ENCODE measurements at regions not wholly inside any gene's neighbourhood (a gene's known extent, or its start where the extent isn't known, plus 50 kb on each side); places are given as distances from the start of the nearest gene placed in this dataset.
A peak's percentile ranks its signal among the peaks of the same experiment; 100 is the strongest.
"Not testable (repeated sequence)": the region's sequence is repeated elsewhere in the genome, so short reads cannot be mapped to it uniquely, and the experiment has no call there.

- DNase-seq (ENCODE audit: low spot score), result no peak
These were observed 162.8 kb downstream of the SMAD6 start for GRCh38 chr15:66864871-66865281.

DNA sequence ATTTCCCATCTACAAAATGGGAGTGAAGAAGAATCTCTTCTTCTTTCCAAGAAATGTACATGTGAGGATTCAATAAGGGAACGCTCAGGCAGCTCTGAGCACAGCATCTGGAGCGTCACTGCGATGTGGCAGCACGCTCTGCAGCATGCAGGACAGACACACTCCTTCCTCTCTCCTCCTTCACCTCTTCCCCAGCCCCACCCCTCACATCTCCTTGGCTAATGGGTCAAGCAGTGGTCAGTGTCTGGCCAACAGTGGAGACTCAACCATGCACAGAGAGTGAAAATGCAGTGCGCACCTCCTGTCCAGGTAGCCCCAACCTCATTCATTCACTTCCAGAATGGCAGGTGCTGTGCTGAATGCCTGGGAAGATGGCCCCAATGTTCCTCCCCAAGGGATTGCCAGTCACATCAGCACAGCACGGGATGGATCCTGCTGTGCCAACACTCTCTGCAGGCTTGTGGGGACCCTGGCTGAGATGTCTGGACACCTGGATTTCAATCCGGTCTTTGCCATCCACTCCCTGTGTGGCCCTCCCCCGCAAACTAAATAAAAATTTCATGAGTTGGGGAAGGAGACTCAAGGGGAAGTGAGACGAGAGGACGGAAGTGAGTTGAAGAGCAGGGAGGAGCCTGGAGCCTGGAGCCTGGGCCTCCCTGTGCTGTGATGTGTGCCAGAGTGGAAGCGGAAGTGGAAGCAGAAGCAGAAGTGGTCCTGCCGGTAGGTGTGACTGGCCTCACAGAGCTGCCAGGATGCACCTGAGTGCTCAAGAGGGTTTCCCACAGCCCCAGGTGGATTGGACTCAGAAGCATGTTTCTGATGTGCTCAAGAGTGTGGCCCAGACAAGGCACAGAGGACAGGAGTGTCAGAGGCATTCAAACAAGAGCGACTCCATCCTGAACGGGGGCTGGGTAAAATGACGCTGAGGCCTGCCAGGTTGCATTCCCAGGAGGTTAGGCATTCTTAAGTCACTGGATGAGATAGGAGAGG lies 163.9 kb downstream of the SMAD6 start:
- DNase-seq (ENCODE audit: low spot score), result no peak

DNA sequence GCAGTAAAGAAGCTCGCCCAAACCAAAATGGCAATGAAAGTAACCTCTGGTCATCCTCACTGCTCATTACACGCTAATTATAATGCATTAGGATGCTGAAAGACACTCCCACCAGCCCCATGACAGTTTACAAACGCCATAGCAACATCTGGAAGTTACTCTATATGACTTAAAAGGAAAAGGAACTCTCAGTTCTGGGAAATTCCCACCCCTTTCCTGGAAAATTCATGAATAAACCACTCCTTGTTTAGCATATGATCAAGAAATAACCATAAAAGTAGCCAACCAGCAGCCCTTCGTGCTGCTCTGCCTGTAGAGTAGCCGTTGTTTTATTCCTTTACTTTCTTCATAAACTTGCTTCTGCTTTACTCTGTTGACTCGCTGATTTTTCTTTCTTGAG lies 164.6 kb downstream of the SMAD6 start:
- no peak for DNase-seq (ENCODE audit: low spot score)

DNA sequence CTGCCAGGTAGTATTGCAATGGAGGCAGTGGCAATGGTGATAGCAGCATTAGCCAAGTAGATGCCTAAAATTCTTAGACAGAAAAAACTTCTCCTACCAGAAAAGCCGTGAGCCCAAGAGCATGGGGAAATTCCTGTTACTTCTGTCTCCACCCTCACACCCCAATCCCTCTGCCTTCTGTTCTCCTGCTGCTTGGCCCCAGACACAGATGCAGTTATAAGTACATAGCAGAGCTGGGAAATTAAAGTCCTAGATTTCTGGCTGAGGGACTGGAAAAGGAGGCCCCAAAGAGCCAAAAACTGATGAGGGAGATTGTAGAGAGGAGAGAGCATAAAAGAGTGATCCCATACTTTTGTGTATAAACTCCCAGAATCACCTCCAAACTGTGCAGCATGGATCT lies 166.9 kb downstream of the SMAD6 start:
- DNase-seq (ENCODE audit: low spot score), result peak; percentile 76

GRCh38 chr15:66870880-66871388 lies 168.9 kb downstream of the SMAD6 start:
- DNase-seq (ENCODE audit: low spot score), result no peak

DNA sequence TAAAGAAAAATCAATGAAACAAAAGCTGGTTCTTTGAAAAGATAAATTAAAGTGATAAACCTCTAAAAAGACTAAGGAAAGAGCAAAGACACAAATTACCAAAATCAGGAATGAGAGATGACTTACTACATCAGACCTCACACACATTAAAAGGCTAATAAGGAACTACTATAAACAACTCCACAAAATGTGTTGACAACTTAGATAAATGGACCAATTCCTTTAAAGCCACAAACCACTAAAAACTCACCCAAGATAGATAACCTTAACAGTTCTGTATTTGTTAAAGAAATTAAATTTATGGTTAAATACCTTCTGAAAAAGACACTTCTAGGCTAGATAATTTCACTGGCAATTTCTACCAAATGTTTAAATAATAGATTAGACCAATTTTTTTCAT lies 170.4 kb downstream of the SMAD6 start:
- no peak for DNase-seq (ENCODE audit: low spot score)

- DNase-seq (ENCODE audit: low spot score), result not testable (repeated sequence)
These were observed 171.3 kb downstream of the SMAD6 start for GRCh38 chr15:66873331-66873730.

DNA sequence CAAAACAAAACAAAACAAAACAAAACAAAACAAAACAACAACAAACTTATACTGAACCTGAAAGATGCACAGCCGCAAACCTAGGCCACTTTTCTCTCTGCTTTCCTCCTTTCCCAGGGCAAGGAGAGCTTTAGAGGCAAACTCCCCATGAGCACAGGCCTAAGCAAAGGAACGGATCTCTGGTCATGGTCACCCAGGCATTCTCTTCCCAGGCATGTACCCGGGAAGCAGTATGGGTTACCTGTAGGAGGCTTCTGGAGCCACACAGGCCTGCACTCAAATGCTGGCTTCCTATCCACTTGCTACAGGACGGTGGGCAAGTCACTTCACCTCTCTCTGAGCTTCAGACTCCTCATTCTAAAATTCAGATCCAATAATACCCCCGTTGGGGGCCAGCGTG lies 171.8 kb downstream of the SMAD6 start:
- no peak for DNase-seq (ENCODE audit: low spot score)

DNA sequence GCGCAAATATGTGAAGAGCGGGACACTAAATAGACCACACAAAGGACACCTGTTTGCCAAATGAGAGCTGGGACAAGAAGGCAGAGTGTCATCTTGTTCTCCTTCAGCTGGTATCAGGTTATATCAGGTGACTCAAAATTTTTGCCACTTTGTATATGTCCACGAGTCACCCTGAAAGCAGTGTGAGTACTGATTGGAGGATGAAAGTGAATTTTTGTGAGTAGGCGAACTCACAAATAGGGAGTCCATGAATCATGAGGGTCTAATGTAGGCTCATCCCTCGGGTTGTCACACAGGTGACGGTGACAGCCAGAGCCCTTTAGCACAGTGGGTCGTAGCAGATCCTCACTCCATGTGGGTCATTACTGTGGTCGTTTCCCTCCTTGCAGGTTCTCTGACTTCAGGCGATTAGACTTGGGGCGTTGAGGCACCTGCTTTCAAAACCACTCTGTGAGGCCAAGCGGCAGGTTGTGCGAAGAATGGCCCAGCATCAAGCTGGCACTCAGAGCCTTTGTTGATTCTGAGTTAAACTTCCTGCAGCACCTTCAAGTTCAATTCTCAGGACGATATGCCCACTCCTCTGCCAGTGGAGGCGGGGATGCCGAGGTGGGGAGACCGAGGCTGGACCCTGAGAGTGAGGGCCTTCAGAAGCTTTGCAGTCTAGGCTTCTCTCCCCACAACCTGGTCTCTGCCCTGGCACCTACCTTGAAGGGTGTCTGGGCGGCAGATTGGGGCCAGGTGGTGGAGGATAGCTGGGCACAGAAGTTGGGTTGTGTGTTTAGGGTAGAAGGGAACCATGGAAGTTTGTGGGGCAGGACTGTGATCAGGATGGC lies 173.8 kb downstream of the SMAD6 start:
- DNase-seq (ENCODE audit: low spot score), result no peak

DNA sequence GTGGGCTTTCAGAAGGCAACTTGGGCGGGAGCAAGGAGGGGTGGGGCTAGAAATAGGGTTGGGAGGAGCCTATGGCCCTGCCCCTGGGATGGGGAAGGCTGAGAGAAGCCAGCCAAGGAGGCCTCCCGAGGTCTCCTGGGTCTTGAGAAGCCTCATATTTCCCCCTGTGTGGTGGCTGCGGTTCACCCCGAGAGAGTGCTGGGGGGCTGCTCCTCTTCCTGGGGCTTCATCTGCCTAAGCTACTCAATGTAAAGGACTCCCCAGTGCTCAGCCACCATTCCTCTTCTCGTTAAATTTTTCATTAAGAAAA lies 174.3 kb downstream of the SMAD6 start:
- no peak for DNase-seq (ENCODE audit: low spot score)

DNA sequence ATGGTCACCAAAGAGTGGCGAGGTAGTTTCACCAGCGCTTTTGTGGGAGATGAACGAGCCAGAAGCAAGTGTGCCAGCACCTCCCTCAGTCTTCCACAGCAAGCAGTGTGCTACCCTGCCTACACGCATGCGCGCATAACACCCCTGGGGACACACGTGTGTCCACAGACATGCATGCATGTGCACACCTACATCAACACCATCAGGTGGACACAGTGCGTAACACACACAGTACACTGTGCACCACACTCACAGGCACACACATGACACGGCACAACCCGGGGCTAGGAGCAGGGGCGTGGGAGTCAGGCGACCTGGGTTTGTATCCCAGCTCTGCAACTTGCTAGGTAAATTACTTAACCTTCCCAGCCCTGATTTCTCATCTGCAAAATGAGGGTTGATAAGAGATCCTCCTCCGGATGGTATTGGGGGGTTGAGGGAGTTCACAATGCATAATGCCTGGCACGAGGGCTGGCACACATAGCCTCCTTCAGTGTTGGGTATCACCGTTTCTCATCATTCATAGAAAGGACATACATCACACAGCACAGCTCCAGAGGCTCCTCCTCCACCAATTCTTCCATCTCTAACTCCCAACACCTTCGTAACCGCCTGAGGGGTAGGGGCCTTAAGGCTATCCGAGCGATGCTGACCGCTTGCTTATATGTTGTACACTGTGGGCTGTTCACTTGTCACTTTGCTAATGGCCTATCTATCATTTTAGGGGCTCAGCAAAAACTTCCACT lies 174.9 kb downstream of the SMAD6 start:
- DNase-seq (ENCODE audit: low spot score), result no peak

GRCh38 chr15:66877477-66878271 lies 175.6 kb downstream of the SMAD6 start:
- no peak for DNase-seq (ENCODE audit: low spot score)

DNA sequence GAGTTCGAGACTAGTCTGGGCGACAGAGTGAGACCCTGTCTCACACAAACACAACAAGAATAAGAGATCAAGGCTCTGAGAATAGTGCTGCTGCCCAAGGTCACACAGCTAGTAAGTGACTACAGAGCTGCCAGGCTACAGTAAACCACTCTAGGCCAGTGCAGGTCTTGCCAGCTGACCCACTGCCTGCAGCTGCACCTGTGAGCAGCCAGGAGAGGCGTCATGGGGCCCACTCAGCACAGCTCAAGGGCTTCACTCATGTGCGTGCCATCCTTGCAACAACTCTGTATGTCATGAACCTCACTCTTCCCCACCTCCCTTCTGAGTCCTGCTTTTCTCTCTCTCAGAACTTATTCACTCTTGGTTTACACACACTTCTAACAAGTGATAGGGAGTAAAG lies 176.7 kb downstream of the SMAD6 start:
- no peak for DNase-seq (ENCODE audit: low spot score)

DNA sequence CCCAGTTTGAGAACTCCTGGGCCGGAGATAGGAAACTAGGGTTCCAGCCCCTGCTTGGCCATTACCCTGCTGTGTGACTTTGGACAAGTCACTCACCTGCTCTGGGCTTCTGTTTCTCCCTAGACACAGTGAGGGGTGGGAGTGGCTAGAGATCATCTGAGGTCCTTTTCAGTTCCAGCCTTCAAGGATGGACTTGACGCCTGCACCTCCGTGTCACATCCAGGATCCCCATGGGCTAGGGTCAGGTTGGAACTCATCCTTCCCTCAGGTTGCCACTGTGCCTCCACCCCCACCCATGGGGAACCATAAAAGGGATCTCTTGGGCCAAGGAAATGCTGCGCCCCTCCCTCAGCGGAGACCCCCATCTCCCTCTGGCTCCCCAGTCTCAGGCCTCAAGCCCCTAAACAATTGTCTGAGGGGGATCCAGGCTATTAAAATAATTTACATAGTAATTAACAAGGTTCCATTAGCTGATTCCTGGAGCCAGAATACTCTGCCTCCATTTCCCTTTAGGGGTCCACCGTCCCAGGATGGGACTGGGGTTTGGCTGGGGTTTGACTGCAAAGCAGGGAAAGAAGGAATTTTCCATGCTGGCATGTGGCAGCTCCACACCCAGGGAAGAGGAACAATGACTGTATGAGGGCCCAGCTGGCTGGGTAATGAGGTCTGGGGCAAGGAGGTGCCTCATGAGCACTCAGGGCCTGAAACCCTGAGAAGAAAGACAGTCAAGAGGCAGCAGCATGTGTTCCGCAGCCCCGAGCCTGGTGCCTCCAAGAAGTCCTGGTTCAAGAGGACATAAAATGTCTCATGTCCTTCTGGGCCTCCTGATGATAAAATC lies 177.7 kb downstream of the SMAD6 start:
- no peak for DNase-seq (ENCODE audit: low spot score)

DNA sequence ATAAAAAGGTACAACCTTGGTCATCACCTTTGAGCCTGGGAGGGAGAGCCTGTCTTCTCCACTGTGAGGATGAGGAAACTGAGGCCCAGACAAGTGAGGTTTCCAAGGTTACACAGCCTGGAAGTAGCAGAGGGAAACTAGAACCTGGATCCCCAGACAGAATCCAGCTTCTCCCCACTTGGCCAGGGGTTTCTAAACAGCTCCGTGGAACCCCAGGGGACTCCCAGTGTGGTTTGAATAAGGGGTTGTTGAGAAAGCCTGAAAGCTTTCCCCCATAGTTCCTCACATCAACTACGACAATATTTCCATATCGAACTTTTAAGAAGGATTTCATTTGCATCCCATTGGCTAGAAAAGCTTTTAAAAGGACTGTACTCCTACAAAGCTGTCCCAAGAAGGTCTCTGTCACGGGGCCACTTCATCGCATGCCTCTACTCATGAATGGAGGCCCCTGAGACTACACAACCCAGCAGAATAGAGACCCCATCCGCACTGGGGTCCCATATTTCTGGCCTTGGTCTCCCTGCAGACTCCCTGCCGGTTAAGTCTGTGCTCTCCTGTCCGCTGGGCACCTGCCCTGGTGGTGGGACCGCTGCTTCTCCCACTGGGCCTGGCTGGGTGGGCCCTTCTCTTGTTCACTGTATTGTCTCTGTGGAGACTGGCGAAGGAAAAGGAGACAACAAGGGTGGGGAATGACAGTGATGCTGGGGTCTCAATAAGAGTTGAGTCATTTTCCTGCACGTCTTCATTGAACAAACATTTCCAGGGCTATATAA lies 178.5 kb downstream of the SMAD6 start:
- DNase-seq (ENCODE audit: low spot score), result no peak

- no peak for DNase-seq (ENCODE audit: low spot score)
These were observed 179.3 kb downstream of the SMAD6 start for GRCh38 chr15:66881173-66881905.

- peak; percentile 61 for DNase-seq (ENCODE audit: low spot score)
These were observed 180.4 kb downstream of the SMAD6 start for GRCh38 chr15:66882251-66883020.

Data from umbilical cord (tissue), 1 donor.